ENCODE measurements at regions not wholly inside any gene's neighbourhood (a gene's known extent, or its start where the extent isn't known, plus 50 kb on each side); places are given as distances from the start of the nearest gene placed in this dataset.

- Histone ChIP-seq H3K27ac (ENCODE audit: low read depth, low read length) (no peak overlapping the region), H3K36me3 (ENCODE audit: control insufficient read depth, insufficient read depth, low read length) (peaks cover 34% of the 10 kb centered on the region), H3K4me1 (ENCODE audit: control insufficient read depth, insufficient read depth, low read length) (no peaks in the 10 kb centered on the region), H3K27me3 (ENCODE audit: control insufficient read depth, insufficient read depth, low read length) (no peaks in the 10 kb centered on the region), H3K9ac (ENCODE audit: low read length) (no peak overlapping the region), H3K4me3 (ENCODE audit: low read length) (no peak overlapping the region)
These were observed 134.3 kb downstream of the CRYBB2 start for GRCh38 chr22:25353516-25354445.

GRCh38 chr22:25354456-25354855 lies 135.0 kb downstream of the CRYBB2 start:
- no peak overlapping the region for H3K27ac ChIP-seq (ENCODE audit: low read depth, low read length)
- peaks cover 34% of the 10 kb centered on the region for H3K36me3 ChIP-seq (ENCODE audit: control insufficient read depth, insufficient read depth, low read length)
- H3K27me3 ChIP-seq (ENCODE audit: control insufficient read depth, insufficient read depth, low read length): no peaks in the 10 kb centered on the region
- H3K9ac ChIP-seq (ENCODE audit: low read length): no peak overlapping the region
- no peak overlapping the region for H3K4me3 ChIP-seq (ENCODE audit: low read length)
- H3K4me1 ChIP-seq (ENCODE audit: control insufficient read depth, insufficient read depth, low read length): no peaks in the 10 kb centered on the region

GRCh38 chr22:25357132-25357455 lies 137.7 kb downstream of the CRYBB2 start:
- H3K4me1 ChIP-seq (ENCODE audit: control insufficient read depth, insufficient read depth, low read length): no peaks in the 10 kb centered on the region
- no peaks in the 10 kb centered on the region for H3K27me3 ChIP-seq (ENCODE audit: control insufficient read depth, insufficient read depth, low read length)
- no peak overlapping the region for H3K9ac ChIP-seq (ENCODE audit: low read length)
- no peak overlapping the region for H3K4me3 ChIP-seq (ENCODE audit: low read length)
- no peak overlapping the region for H3K27ac ChIP-seq (ENCODE audit: low read depth, low read length)
- peaks cover 29% of the 10 kb centered on the region for H3K36me3 ChIP-seq (ENCODE audit: control insufficient read depth, insufficient read depth, low read length)

GRCh38 chr22:25357606-25358420 lies 138.4 kb downstream of the CRYBB2 start:
- Histone ChIP-seq H3K4me1 (ENCODE audit: control insufficient read depth, insufficient read depth, low read length) (no peaks in the 10 kb centered on the region), H3K27me3 (ENCODE audit: control insufficient read depth, insufficient read depth, low read length) (no peaks in the 10 kb centered on the region), H3K36me3 (ENCODE audit: control insufficient read depth, insufficient read depth, low read length) (peaks cover 28% of the 10 kb centered on the region), H3K4me3 (ENCODE audit: low read length) (no peak overlapping the region), H3K9ac (ENCODE audit: low read length) (no peak overlapping the region), H3K27ac (ENCODE audit: low read depth, low read length) (no peak overlapping the region)

- Histone ChIP-seq H3K36me3 (ENCODE audit: control insufficient read depth, insufficient read depth, low read length) (peaks cover 25% of the 10 kb centered on the region), H3K27me3 (ENCODE audit: control insufficient read depth, insufficient read depth, low read length) (no peaks in the 10 kb centered on the region), H3K9ac (ENCODE audit: low read length) (no peak overlapping the region), H3K4me1 (ENCODE audit: control insufficient read depth, insufficient read depth, low read length) (no peaks in the 10 kb centered on the region), H3K27ac (ENCODE audit: low read depth, low read length) (no peak overlapping the region), H3K4me3 (ENCODE audit: low read length) (no peak overlapping the region)
These were observed 139.2 kb downstream of the CRYBB2 start for GRCh38 chr22:25358421-25359170.

- Histone ChIP-seq H3K4me3 (ENCODE audit: low read length) (no peak overlapping the region), H3K27ac (ENCODE audit: low read depth, low read length) (no peak overlapping the region), H3K36me3 (ENCODE audit: control insufficient read depth, insufficient read depth, low read length) (peaks cover 14% of the 10 kb centered on the region), H3K27me3 (ENCODE audit: control insufficient read depth, insufficient read depth, low read length) (no peaks in the 10 kb centered on the region), H3K4me1 (ENCODE audit: control insufficient read depth, insufficient read depth, low read length) (no peaks in the 10 kb centered on the region), H3K9ac (ENCODE audit: low read length) (no peak overlapping the region)
These were observed 140.3 kb downstream of the CRYBB2 start for GRCh38 chr22:25359601-25360261.

- no peaks in the 10 kb centered on the region for H3K4me1 ChIP-seq (ENCODE audit: control insufficient read depth, insufficient read depth, low read length)
- no peak overlapping the region for H3K9ac ChIP-seq (ENCODE audit: low read length)
- no peaks in the 10 kb centered on the region for H3K27me3 ChIP-seq (ENCODE audit: control insufficient read depth, insufficient read depth, low read length)
- H3K27ac ChIP-seq (ENCODE audit: low read depth, low read length): no peak overlapping the region
- peaks cover 12% of the 10 kb centered on the region for H3K36me3 ChIP-seq (ENCODE audit: control insufficient read depth, insufficient read depth, low read length)
- H3K4me3 ChIP-seq (ENCODE audit: low read length): no peak overlapping the region
These were observed 141.0 kb downstream of the CRYBB2 start for GRCh38 chr22:25360411-25360810.

- no peak overlapping the region for H3K27ac ChIP-seq (ENCODE audit: low read depth, low read length)
- H3K4me1 ChIP-seq (ENCODE audit: control insufficient read depth, insufficient read depth, low read length): no peaks in the 10 kb centered on the region
- peaks cover 10% of the 10 kb centered on the region for H3K36me3 ChIP-seq (ENCODE audit: control insufficient read depth, insufficient read depth, low read length)
- no peak overlapping the region for H3K9ac ChIP-seq (ENCODE audit: low read length)
- no peaks in the 10 kb centered on the region for H3K27me3 ChIP-seq (ENCODE audit: control insufficient read depth, insufficient read depth, low read length)
- no peak overlapping the region for H3K4me3 ChIP-seq (ENCODE audit: low read length)
These were observed 141.6 kb downstream of the CRYBB2 start for GRCh38 chr22:25360891-25361645.

- Histone ChIP-seq H3K4me3 (ENCODE audit: low read length) (no peak overlapping the region), H3K36me3 (ENCODE audit: control insufficient read depth, insufficient read depth, low read length) (peaks cover 6% of the 10 kb centered on the region), H3K27me3 (ENCODE audit: control insufficient read depth, insufficient read depth, low read length) (no peaks in the 10 kb centered on the region), H3K9ac (ENCODE audit: low read length) (no peak overlapping the region), H3K27ac (ENCODE audit: low read depth, low read length) (no peak overlapping the region), H3K4me1 (ENCODE audit: control insufficient read depth, insufficient read depth, low read length) (no peaks in the 10 kb centered on the region)
These were observed 142.4 kb downstream of the CRYBB2 start for GRCh38 chr22:25361899-25362214.

GRCh38 chr22:25362215-25362882 lies 142.9 kb downstream of the CRYBB2 start:
- H3K9ac ChIP-seq (ENCODE audit: low read length): no peak overlapping the region
- H3K4me1 ChIP-seq (ENCODE audit: control insufficient read depth, insufficient read depth, low read length): no peaks in the 10 kb centered on the region
- H3K4me3 ChIP-seq (ENCODE audit: low read length): no peak overlapping the region
- peaks cover 6% of the 10 kb centered on the region for H3K36me3 ChIP-seq (ENCODE audit: control insufficient read depth, insufficient read depth, low read length)
- no peak overlapping the region for H3K27ac ChIP-seq (ENCODE audit: low read depth, low read length)
- H3K27me3 ChIP-seq (ENCODE audit: control insufficient read depth, insufficient read depth, low read length): no peaks in the 10 kb centered on the region

GRCh38 chr22:25362883-25363240 lies 143.4 kb downstream of the CRYBB2 start:
- no peaks in the 10 kb centered on the region for H3K4me1 ChIP-seq (ENCODE audit: control insufficient read depth, insufficient read depth, low read length)
- no peak overlapping the region for H3K27ac ChIP-seq (ENCODE audit: low read depth, low read length)
- no peak overlapping the region for H3K4me3 ChIP-seq (ENCODE audit: low read length)
- H3K9ac ChIP-seq (ENCODE audit: low read length): no peak overlapping the region
- peaks cover 3% of the 10 kb centered on the region for H3K36me3 ChIP-seq (ENCODE audit: control insufficient read depth, insufficient read depth, low read length)
- H3K27me3 ChIP-seq (ENCODE audit: control insufficient read depth, insufficient read depth, low read length): no peaks in the 10 kb centered on the region
